Suppressor macrophage treated with lipopolysaccharide for 1 hour (primary cell): ENCODE measurements at regions not wholly inside any gene's neighbourhood (a gene's known extent, or its start where the extent isn't known, plus 50 kb on each side); places are given as distances from the start of the nearest gene placed in this dataset.
"Not testable (repeated sequence)": the region's sequence is repeated elsewhere in the genome, so short reads cannot be mapped to it uniquely, and the experiment has no call there.

Experiments used
- DNase-seq, 3 donors: peaks; one replicate each; pipeline ENCODE4 v3.0.0-alpha.2; 2020 to 2022

- DNase-seq = peak in 1 of 3 donors; percentile 50
Observed at GRCh38 chr3:194869482-194870169, 183.9 kb downstream of the FAM43A start.

- no peak for DNase-seq
Observed at GRCh38 chr3:194870394-194871110, 184.9 kb downstream of the FAM43A start.

- DNase-seq = peak in 2 of 3 donors; percentile 74 to 84
Observed at GRCh38 chr3:194871143-194871863, 185.6 kb downstream of the FAM43A start.

GRCh38 chr3:194871864-194872668, 186.4 kb downstream of the FAM43A start:
- DNase-seq = peak; percentile 58 to 75 (median 64)

- DNase-seq = no peak
Observed at GRCh38 chr3:194872669-194872977, 186.9 kb downstream of the FAM43A start.

- not testable (repeated sequence) for DNase-seq
Observed at GRCh38 chr3:194873474-194873873, 187.8 kb downstream of the FAM43A start.

- DNase-seq = no peak
Observed at GRCh38 chr3:194874206-194874605, 188.5 kb downstream of the FAM43A start.

GRCh38 chr3:194874783-194875182, 189.1 kb downstream of the FAM43A start:
- DNase-seq = no peak

GRCh38 chr3:194875581-194876402, 190.1 kb downstream of the FAM43A start:
- DNase-seq = no peak

GRCh38 chr3:194876403-194877095, 190.9 kb downstream of the FAM43A start:
- DNase-seq = no peak

- no peak for DNase-seq
Observed at GRCh38 chr3:194877291-194878119, 191.8 kb downstream of the FAM43A start.

GRCh38 chr3:194879126-194879877, 193.6 kb downstream of the FAM43A start:
- peak; percentile 61 to 65 (median 63) for DNase-seq

GRCh38 chr3:194879991-194880939, 194.6 kb downstream of the FAM43A start:
- peak; percentile 52 to 63 (median 57) for DNase-seq

GRCh38 chr3:194880940-194881925, 195.6 kb downstream of the FAM43A start:
- DNase-seq = no peak

GRCh38 chr3:194884649-194885315, 199.1 kb downstream of the FAM43A start:
- no peak for DNase-seq

GRCh38 chr3:194885766-194886165, 200.1 kb downstream of the FAM43A start:
- DNase-seq = no peak

- no peak for DNase-seq
Observed at GRCh38 chr3:194886836-194887235, 201.2 kb downstream of the FAM43A start.
